ENCODE measurements at regions not wholly inside any gene's neighbourhood (a gene's known extent, or its start where the extent isn't known, plus 50 kb on each side); places are given as distances from the start of the nearest gene placed in this dataset.
"Not testable (repeated sequence)": the region's sequence is repeated elsewhere in the genome, so short reads cannot be mapped to it uniquely, and the experiment has no call there.

DNA sequence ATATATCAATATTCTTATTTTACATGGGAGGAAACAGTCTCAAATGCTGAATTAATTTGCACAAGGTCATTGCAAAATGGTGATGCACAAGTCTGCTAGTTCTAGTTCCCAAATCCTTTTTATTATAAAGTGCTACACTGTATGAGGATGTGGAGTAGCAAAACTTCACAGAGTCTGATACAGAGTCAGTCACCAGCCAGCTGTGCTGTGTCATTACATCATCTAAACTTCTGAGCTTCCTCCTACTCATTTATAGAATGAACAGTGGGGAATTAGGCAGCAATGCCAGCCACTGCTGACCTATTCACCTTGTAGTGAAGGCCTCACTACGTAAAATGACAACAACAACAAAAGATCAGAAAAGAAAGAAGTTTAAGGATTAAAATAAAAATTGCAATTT lies 357.8 kb downstream of the TMEM167A start:
- TF ChIP-seq, protein P1, sequence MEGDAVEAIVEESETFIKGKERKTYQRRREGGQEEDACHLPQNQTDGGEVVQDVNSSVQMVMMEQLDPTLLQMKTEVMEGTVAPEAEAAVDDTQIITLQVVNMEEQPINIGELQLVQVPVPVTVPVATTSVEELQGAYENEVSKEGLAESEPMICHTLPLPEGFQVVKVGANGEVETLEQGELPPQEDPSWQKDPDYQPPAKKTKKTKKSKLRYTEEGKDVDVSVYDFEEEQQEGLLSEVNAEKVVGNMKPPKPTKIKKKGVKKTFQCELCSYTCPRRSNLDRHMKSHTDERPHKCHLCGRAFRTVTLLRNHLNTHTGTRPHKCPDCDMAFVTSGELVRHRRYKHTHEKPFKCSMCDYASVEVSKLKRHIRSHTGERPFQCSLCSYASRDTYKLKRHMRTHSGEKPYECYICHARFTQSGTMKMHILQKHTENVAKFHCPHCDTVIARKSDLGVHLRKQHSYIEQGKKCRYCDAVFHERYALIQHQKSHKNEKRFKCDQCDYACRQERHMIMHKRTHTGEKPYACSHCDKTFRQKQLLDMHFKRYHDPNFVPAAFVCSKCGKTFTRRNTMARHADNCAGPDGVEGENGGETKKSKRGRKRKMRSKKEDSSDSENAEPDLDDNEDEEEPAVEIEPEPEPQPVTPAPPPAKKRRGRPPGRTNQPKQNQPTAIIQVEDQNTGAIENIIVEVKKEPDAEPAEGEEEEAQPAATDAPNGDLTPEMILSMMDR (IDR thresholded peaks at IDR 0.05; ENCODE audit: extremely low read depth, insufficient read depth, missing control alignments) = no peak
- peak; percentile 65 for DNase-seq (ENCODE audit: low spot score)
- in situ Hi-C loops (cut with MboI; ENCODE audit: low pct_unique_long_range_greater_than_20kb, low sequenced_read_pairs, unreplicated experiment) = no loop called here

DNA sequence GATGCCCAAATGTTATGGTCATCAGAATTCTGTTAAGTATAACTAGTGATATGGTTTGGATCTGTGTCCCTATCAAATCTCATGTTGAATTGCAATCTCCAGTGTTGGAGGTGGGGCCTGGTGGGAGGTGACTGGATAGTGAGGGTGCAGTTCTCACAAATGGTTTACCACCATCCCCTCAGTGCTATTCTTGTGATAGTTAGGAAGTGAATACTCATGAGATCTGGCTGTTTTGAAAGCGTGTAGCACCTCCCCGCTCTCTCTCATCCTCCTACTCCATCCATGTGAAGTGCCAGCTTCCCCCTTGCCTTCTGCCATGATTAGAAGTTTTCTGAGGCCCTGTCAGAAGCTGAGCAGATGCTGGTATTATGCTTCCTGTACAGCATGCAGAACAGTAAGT lies 359.5 kb downstream of the TMEM167A start:
- TF ChIP-seq, protein P1 (IDR thresholded peaks at IDR 0.05; ENCODE audit: extremely low read depth, insufficient read depth, missing control alignments) = no peak
- DNase-seq (ENCODE audit: low spot score) = no peak
- in situ Hi-C loops (cut with MboI; ENCODE audit: low pct_unique_long_range_greater_than_20kb, low sequenced_read_pairs, unreplicated experiment) = no loop called here

DNA sequence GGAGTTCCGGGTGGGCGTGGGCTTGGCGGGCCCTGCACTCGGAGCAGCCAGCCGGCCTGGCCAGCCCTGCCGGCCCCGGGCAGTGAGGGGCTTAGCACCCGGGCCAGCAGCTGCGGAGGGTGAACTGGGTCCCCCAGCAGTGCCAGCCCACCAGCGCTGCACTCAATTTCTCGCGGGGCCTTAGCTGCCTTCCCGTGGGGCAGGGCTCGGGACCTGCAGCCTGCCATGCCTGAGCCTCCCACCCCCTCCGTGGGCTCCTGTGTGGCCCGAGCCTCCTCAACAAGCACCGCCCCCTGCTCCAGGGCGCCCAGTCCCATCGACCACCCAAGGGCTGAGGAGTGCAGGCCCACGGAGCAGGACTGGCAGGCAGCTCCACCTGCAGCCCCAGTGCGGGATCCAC lies 362.5 kb downstream of the TMEM167A start:
- DNase-seq (ENCODE audit: low spot score); in situ Hi-C loops (cut with MboI; ENCODE audit: low pct_unique_long_range_greater_than_20kb, low sequenced_read_pairs, unreplicated experiment): not testable (repeated sequence)

DNA sequence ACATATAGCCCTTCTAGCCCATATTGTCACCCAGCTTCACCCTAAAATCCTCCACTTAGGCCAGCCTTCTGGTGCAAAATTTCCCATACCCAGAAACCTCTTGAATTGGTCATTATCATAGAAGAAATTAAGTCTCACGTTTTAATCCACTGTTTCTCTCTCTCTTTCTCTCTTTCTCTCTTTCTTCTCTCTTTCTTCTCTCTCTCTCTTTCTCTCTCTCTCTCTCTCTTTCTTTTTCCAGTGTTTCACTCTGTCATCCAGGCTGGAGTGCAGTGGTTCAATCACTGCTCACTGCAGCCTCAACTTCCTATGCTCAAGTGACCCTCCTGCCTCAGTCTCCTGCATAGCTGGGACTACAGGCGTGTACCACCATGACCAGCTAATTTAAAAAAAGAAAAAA lies 363.4 kb downstream of the TMEM167A start:
- no peak for DNase-seq (ENCODE audit: low spot score)
- in situ Hi-C loops (cut with MboI; ENCODE audit: low pct_unique_long_range_greater_than_20kb, low sequenced_read_pairs, unreplicated experiment) = no loop called here
- TF ChIP-seq, protein P1 (IDR thresholded peaks at IDR 0.05; ENCODE audit: extremely low read depth, insufficient read depth, missing control alignments) = no peak

DNA sequence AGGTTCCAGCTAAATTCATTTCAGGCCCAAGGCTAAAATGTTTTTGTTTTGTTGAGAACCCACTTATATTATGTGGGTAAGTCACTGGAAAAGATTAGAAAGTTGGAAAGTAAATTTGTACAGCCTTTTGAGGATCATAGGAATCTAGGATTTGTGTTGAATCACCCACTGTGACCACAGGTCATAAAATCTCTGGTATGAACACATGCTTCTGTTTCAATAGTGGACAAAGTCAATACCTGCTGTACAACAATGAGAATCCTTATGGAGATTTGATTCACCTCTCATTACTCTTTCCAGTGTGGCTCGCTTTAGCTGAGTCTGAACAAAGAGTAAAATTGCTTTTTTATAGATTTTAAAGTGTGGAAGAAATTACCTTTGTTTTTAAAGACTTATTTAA lies 369.5 kb downstream of the TMEM167A start:
- in situ Hi-C loops (cut with MboI; ENCODE audit: low pct_unique_long_range_greater_than_20kb, low sequenced_read_pairs, unreplicated experiment) = no loop called here
- TF ChIP-seq, protein P1 (IDR thresholded peaks at IDR 0.05; ENCODE audit: extremely low read depth, insufficient read depth, missing control alignments) = no peak
- no peak for DNase-seq (ENCODE audit: low spot score)

DNA sequence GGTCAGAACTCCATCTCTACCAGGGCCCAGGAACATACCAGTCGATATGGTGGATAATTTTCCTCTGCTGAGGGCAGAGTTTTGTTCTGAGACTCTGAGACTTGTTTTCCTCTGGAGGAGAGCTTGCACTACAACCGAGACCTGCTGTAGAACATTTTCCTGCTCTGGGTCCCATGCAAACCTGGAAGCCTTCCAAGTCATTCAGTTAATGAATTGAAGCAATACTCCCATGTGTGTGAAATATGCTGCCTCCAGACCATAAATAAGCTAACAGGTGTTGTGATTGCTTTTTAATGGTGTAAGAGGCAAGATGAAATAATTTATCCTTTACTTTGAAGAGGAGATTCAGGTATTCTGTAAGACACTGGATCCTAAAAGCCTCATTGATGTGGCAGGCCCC lies 372.8 kb downstream of the TMEM167A start:
- DNase-seq (ENCODE audit: low spot score) = no peak
- in situ Hi-C loops (cut with MboI; ENCODE audit: low pct_unique_long_range_greater_than_20kb, low sequenced_read_pairs, unreplicated experiment) = no loop called here
- TF ChIP-seq, protein P1 (IDR thresholded peaks at IDR 0.05; ENCODE audit: extremely low read depth, insufficient read depth, missing control alignments) = no peak

DNA sequence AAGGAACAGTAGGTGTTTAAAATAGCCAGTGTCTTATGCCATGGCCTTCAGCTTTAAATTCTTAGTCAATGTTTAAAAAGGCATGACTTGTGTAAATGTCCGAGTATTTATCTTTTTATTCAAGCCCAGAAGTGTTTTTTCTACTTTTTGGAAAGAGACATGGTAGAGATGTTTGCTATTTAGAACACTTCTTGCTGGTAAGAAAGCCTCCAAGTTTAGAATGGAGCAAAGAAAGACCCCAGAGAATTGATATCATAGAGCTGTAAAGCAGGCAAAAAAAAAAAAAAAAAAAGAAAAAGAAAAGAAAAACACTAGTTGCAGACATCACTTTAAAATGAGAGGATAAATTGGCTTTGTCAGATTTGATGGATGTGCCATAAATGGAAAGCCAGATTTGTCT lies 375.1 kb downstream of the TMEM167A start:
- TF ChIP-seq, protein P1 (IDR thresholded peaks at IDR 0.05; ENCODE audit: extremely low read depth, insufficient read depth, missing control alignments) = no peak
- DNase-seq (ENCODE audit: low spot score) = no peak
- in situ Hi-C loops (cut with MboI; ENCODE audit: low pct_unique_long_range_greater_than_20kb, low sequenced_read_pairs, unreplicated experiment) = no loop called here
